Esophagus (tissue), 2 donors: ENCODE measurements at regions not wholly inside any gene's neighbourhood (a gene's known extent, or its start where the extent isn't known, plus 50 kb on each side); places are given as distances from the start of the nearest gene placed in this dataset.

Experiments
- H3K27ac ChIP-seq, 2 donors: one replicate each; pipeline ENCODE4 v1.5.1; 2013; ENCODE audit warnings: low read depth in 2 of 2, mild to moderate bottlenecking in 2 of 2, inconsistent platforms in 1 of 2, low read length in 1 of 2, moderate library complexity in 1 of 2
- H3K27me3 ChIP-seq, 2 donors: one replicate each; pipeline ENCODE4 v1.6.1; 2013; ENCODE audit warnings: low read length in 2 of 2, control low read depth in 1 of 2, mild to moderate bottlenecking in 1 of 2; ENCODE audit not compliant: insufficient read depth in 2 of 2, control insufficient read depth in 1 of 2
- H3K36me3 ChIP-seq, 2 donors: one replicate each; pipeline ENCODE4 v1.6.1; 2013; ENCODE audit warnings: low read length in 1 of 2; ENCODE audit not compliant: control insufficient read depth in 2 of 2, insufficient read depth in 2 of 2
- H3K4me1 ChIP-seq, 2 donors: one replicate each; pipeline ENCODE4 v1.6.1; 2013; ENCODE audit warnings: low read length in 1 of 2; ENCODE audit not compliant: control insufficient read depth in 2 of 2, insufficient read depth in 2 of 2
- H3K4me3 ChIP-seq, 2 donors: one replicate each; pipeline ENCODE4 v1.5.1; 2013; ENCODE audit warnings: low read length in 2 of 2, mild to moderate bottlenecking in 2 of 2, low read depth in 1 of 2, moderate library complexity in 1 of 2
- H3K9me3 ChIP-seq, 2 donors: one replicate each; pipeline ENCODE4 v1.6.1; 2013; ENCODE audit warnings: mild to moderate bottlenecking in 2 of 2, low read depth in 1 of 2, low read length in 1 of 2, moderate library complexity in 1 of 2; ENCODE audit not compliant: control insufficient read depth in 2 of 2, insufficient read depth in 1 of 2
- WGBS, 2 donors: extraction: QIAGEN DNeasy Blood & Tissue Kit; methylation state at CpG; one replicate each; pipeline ENCODE4 v1.1.7; 2013; 5-methylcytosine and 5-hydroxymethylcytosine counted together
- donor health status: healthy with polysubstance abuse.
- donor health status: Bipolar disorder and iron deficiency.

DNA sequence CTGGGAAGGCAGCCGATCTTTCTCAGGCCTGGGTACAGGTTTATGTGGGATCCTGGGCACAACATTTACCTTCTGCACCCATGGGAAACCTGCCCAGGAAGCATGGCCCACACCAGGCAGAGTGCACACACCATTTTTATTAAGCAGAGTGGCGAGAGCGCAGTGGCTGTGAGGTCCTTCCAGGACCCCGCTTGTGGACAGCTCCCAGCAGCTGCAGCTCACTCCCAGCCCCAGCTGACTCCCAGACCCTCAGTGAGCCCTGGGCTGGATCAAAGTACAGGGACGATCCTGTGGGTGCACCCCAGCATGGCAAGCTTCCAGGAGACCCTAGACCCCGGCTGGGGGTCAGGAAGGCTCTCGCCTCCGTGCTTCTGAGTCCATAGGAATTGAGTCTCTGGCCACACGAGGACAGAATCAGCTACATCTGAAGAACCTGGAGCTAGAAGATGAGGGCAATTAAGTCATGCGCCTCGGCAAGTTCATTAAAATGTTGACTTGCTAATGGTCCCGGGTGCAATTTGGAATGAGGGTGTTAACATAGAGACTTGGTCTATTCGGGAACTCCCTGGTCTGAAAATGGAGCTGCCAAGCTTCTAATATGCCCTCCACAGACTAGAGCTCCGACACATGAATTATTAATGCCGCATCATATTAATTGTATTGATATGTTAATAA is 65.4 kb upstream of the SLCO4A1 start:
- WGBS, 2 donors: 36 to 39% methylated on average over 15 of the region's 15 CpGs
- H3K27ac ChIP-seq: no peak overlapping the region
- H3K4me1 ChIP-seq: peaks cover 0 to 1% of the 10 kb centered on the region in 2 donors
- H3K36me3 ChIP-seq: no peaks in the 10 kb centered on the region
- peaks cover 0 to 10% of the 10 kb centered on the region in 2 donors for H3K27me3 ChIP-seq
- no peaks in the 10 kb centered on the region for H3K9me3 ChIP-seq
- no peak overlapping the region for H3K4me3 ChIP-seq

GRCh38 chr20:62577490-62577836 is 64.8 kb upstream of the SLCO4A1 start:
- WGBS, 2 donors: 23 to 25% methylated on average over 14 of the region's 14 CpGs
- Histone ChIP-seq H3K27me3 (peaks cover 0 to 13% of the 10 kb centered on the region in 2 donors), H3K4me3 (no peak overlapping the region), H3K36me3 (no peaks in the 10 kb centered on the region), H3K4me1 (peaks cover 0 to 1% of the 10 kb centered on the region in 2 donors), H3K9me3 (no peaks in the 10 kb centered on the region), H3K27ac (no peak overlapping the region)

GRCh38 chr20:62578294-62578897 is 63.9 kb upstream of the SLCO4A1 start:
- H3K4me3 ChIP-seq: no peak overlapping the region
- H3K4me1 ChIP-seq: peaks cover 0 to 1% of the 10 kb centered on the region in 2 donors
- peaks cover 0 to 13% of the 10 kb centered on the region in 2 donors for H3K27me3 ChIP-seq
- H3K9me3 ChIP-seq: no peaks in the 10 kb centered on the region
- H3K27ac ChIP-seq: no peak overlapping the region
- 51 to 52% methylated on average over 20 of the region's 20 CpGs for WGBS, 2 donors
- H3K36me3 ChIP-seq: no peaks in the 10 kb centered on the region

DNA sequence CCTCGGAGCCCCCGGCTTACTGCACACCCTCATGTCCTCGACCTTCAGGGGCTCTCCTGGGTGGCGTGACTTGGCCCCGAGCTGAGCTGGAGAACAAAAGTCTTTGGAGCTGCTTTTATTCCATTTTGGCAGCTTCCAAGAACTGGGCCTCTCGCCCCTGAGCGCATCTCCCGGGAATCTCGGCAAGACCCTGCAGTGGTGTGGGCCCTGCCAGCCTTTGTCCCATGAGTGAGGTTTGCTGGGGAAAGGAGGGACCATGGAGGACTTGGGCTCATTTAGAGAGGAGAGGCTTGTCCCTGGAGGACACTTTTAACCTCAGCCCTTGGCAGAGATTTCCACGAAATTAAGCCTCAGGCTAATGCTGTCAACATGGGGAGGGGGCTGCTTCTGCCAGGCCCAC is 62.3 kb upstream of the SLCO4A1 start:
- peaks cover 0 to 13% of the 10 kb centered on the region in 2 donors for H3K27me3 ChIP-seq
- H3K4me1 ChIP-seq: peaks cover 0 to 1% of the 10 kb centered on the region in 2 donors
- H3K27ac ChIP-seq: no peak overlapping the region
- no peak overlapping the region for H3K4me3 ChIP-seq
- no peaks in the 10 kb centered on the region for H3K9me3 ChIP-seq
- no peaks in the 10 kb centered on the region for H3K36me3 ChIP-seq
- 31 to 34% methylated on average over 10 of the region's 10 CpGs for WGBS, 2 donors

GRCh38 chr20:62580733-62581132 is 61.6 kb upstream of the SLCO4A1 start:
- no peaks in the 10 kb centered on the region for H3K9me3 ChIP-seq
- 52 to 60% methylated on average over 7 to 12 of the region's 12 CpGs for WGBS, 2 donors
- peaks cover 0 to 1% of the 10 kb centered on the region in 2 donors for H3K4me1 ChIP-seq
- no peak overlapping the region for H3K4me3 ChIP-seq
- H3K27me3 ChIP-seq: peaks cover 0 to 13% of the 10 kb centered on the region in 2 donors
- H3K27ac ChIP-seq: no peak overlapping the region
- no peaks in the 10 kb centered on the region for H3K36me3 ChIP-seq

- no peak overlapping the region for H3K4me3 ChIP-seq
- H3K36me3 ChIP-seq: no peaks in the 10 kb centered on the region
- H3K4me1 ChIP-seq: peaks cover 0 to 1% of the 10 kb centered on the region in 2 donors
- no peaks in the 10 kb centered on the region for H3K9me3 ChIP-seq
- H3K27ac ChIP-seq: no peak overlapping the region
- 64 to 66% methylated on average over 19 to 23 of the region's 23 CpGs for WGBS, 2 donors
- H3K27me3 ChIP-seq: peaks cover 0 to 13% of the 10 kb centered on the region in 2 donors
Observed at GRCh38 chr20:62581308-62581707, 61.0 kb upstream of the SLCO4A1 start.

GRCh38 chr20:62581806-62582205 is 60.5 kb upstream of the SLCO4A1 start:
- H3K36me3 ChIP-seq: no peaks in the 10 kb centered on the region
- H3K27me3 ChIP-seq: peaks cover 0 to 13% of the 10 kb centered on the region in 2 donors
- H3K4me3 ChIP-seq: no peak overlapping the region
- no peaks in the 10 kb centered on the region for H3K9me3 ChIP-seq
- peaks cover 0 to 1% of the 10 kb centered on the region in 2 donors for H3K4me1 ChIP-seq
- no peak overlapping the region for H3K27ac ChIP-seq
- WGBS, 2 donors: 12 to 13% methylated on average over 16 of the region's 16 CpGs

GRCh38 chr20:62583424-62583920 is 58.8 kb upstream of the SLCO4A1 start:
- Histone ChIP-seq H3K4me1 (peaks cover 0 to 1% of the 10 kb centered on the region in 2 donors), H3K27me3 (peaks cover 2 to 7% of the 10 kb centered on the region in 2 donors), H3K36me3 (no peaks in the 10 kb centered on the region), H3K4me3 (no peak overlapping the region), H3K9me3 (no peaks in the 10 kb centered on the region), H3K27ac (no peak overlapping the region)
- 41 to 43% methylated on average over 12 of the region's 12 CpGs for WGBS, 2 donors

DNA sequence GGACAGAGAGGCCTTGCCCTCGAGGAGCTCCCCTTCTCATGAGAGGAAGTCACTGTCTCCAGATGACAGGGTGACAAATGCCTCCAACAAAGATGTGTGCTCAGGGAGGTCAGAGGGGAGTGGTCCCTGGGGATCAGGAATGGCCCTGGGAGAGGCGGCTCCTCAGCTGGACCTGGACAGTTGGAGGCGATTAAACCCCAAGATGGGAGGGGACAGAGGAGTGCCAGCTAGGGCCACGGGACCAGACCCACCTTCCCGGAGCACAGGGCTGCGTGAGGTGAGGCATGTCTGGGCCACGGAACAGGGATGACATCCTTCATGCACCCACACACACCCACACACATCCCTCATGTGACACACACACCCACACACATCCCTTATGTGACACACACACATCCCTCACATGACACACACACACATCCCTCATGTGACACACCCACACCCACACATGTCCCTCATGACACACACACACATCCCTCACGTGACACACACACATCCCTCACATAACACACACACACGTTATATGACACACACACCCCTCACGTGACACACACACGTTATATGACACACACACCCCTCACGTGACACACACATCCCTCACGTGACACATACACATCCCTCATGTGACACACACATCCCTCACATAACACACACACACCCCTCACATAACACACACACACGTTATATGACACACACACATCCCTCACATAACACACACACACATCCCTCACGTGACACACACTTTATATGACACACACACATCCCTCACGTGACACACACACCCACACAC is 57.4 kb upstream of the SLCO4A1 start:
- Histone ChIP-seq H3K36me3 (no peaks in the 10 kb centered on the region), H3K27me3 (peaks cover 2 to 7% of the 10 kb centered on the region in 2 donors), H3K4me1 (peaks cover 0 to 1% of the 10 kb centered on the region in 2 donors), H3K9me3 (no peaks in the 10 kb centered on the region), H3K27ac (no peak overlapping the region), H3K4me3 (no peak overlapping the region)
- 56 to 60% methylated on average over 16 of the region's 16 CpGs for WGBS, 2 donors
